Duodenal mucosa (tissue), 2 donors: ENCODE measurements at regions not wholly inside any gene's neighbourhood (a gene's known extent, or its start where the extent isn't known, plus 50 kb on each side); places are given as distances from the start of the nearest gene placed in this dataset.
"Not testable (repeated sequence)": the region's sequence is repeated elsewhere in the genome, so short reads cannot be mapped to it uniquely, and the experiment has no call there.

Experiments used
- H3K27ac ChIP-seq: one replicate; pipeline ENCODE4 v1.7.0; 2013; ENCODE audit warnings: low read depth, low read length
- H3K27me3 ChIP-seq, 2 donors: one replicate each; pipeline ENCODE4 v1.7.0; 2013; ENCODE audit warnings: low read length in 2 of 2, control low read depth in 1 of 2; ENCODE audit not compliant: insufficient read depth in 2 of 2, control insufficient read depth in 1 of 2
- H3K36me3 ChIP-seq, 2 donors: one replicate each; pipeline ENCODE4 v1.7.0; 2013; ENCODE audit warnings: low read length in 2 of 2, control low read depth in 1 of 2; ENCODE audit not compliant: insufficient read depth in 2 of 2, control insufficient read depth in 1 of 2
- H3K4me1 ChIP-seq, 2 donors: one replicate each; pipeline ENCODE4 v1.7.0; 2013; ENCODE audit warnings: low read length in 2 of 2, control low read depth in 1 of 2; ENCODE audit not compliant: insufficient read depth in 2 of 2, control insufficient read depth in 1 of 2
- H3K4me3 ChIP-seq, 2 donors: one replicate each; pipeline ENCODE4 v1.7.0; 2013; ENCODE audit warnings: low read length in 2 of 2, low read depth in 1 of 2
- H3K9ac ChIP-seq, 2 donors: one replicate each; pipeline ENCODE4 v1.7.0; 2013; ENCODE audit warnings: low read length in 2 of 2, low read depth in 1 of 2
- H3K9me3 ChIP-seq, 2 donors: one replicate each; pipeline ENCODE4 v1.7.0; 2013; ENCODE audit warnings: low read length in 2 of 2, control low read depth in 1 of 2; ENCODE audit not compliant: control insufficient read depth in 1 of 2

DNA sequence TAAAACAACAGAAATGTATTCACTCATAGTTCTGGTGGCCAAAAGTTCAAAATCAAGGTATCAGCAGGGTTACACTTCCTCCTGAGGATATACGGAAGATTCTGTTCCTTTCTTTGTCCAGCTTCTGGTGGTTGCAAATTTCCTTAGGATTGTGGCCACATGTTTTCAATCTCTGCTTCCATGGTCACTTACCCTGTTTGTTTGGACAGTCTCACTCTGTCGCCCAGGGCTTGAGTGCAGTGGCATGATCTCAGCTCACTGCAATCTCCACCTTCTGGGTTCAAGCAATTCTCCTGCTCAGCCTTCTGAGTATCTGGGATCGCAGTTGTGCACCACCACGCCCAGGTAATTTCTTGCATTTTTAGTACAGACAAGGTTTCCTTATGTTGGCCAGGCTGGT lies 534.3 kb downstream of the KCNA4 start:
- H3K4me3 ChIP-seq: no peak overlapping the region
- no peaks in the 10 kb centered on the region for H3K36me3 ChIP-seq
- H3K27ac ChIP-seq: no peak overlapping the region
- H3K27me3 ChIP-seq: no peaks in the 10 kb centered on the region
- no peak overlapping the region for H3K9ac ChIP-seq
- H3K9me3 ChIP-seq: no peaks in the 10 kb centered on the region
- no peaks in the 10 kb centered on the region for H3K4me1 ChIP-seq

DNA sequence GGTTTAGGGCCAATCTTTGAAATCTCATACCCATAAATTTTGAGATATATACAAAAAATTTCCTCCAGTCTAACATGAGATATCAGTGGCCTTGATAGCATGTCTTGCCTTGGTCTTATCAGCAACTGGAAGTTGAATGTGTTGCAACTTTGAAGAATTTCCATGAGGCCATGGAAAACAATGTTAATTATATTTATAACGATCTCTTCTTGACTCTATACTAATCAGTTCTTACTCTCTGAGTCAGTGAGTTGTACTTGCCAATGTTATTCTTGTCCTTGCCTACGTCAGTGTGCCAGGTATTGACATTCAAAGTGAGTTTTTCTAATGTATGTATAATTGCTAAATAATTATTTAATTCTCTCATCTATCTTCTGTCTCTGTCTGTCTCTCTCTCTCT lies 535.1 kb downstream of the KCNA4 start:
- Histone ChIP-seq H3K36me3 (no peaks in the 10 kb centered on the region), H3K27ac (no peak overlapping the region), H3K9ac (no peak overlapping the region), H3K4me1 (no peaks in the 10 kb centered on the region), H3K9me3 (no peaks in the 10 kb centered on the region), H3K27me3 (no peaks in the 10 kb centered on the region), H3K4me3 (no peak overlapping the region)

DNA sequence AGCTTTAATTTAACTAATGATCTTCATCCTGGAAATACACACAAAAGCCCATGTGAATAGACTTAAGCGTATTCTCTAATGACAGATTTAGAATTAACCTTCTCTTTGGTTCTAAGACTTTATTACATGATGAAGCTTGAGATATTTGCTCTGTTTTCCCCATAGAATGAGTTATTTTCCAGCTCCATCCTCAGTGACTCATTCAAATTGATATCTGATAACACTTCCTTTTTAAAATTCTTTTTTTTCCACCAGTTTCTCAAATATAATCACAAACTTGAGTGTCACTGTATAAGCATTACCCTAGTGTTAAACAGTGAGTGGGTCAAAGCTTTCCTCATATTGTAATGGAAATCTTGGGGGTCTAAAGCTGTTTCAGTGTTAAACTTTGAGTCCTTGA lies 535.8 kb downstream of the KCNA4 start:
- H3K36me3 ChIP-seq: no peaks in the 10 kb centered on the region
- H3K27ac ChIP-seq: no peak overlapping the region
- H3K27me3 ChIP-seq: no peaks in the 10 kb centered on the region
- no peaks in the 10 kb centered on the region for H3K4me1 ChIP-seq
- H3K9ac ChIP-seq: no peak overlapping the region
- H3K4me3 ChIP-seq: no peak overlapping the region
- H3K9me3 ChIP-seq: no peaks in the 10 kb centered on the region

DNA sequence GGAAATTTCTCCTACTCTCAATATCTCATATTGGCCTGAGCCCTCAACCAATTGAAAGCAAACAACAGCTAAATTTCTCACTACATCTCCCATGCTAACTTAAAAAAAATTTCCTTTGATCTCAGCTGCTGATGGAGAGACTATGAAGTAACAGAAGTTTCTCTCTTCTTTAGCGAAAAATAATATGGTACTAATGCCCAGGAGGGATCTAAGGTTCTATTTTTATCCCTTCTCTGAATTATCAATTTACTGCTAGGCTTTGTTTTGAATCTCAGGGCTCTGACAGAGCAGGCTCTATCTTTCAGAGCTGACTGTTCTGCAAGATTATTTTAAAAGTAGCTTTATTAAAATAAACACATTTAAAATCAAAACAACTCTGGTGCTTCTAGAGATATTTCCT lies 558.6 kb downstream of the KCNA4 start:
- Histone ChIP-seq H3K4me3 (no peak overlapping the region), H3K9ac (no peak overlapping the region), H3K36me3 (no peaks in the 10 kb centered on the region), H3K9me3 (no peaks in the 10 kb centered on the region), H3K27ac (no peak overlapping the region), H3K4me1 (no peaks in the 10 kb centered on the region), H3K27me3 (no peaks in the 10 kb centered on the region)

DNA sequence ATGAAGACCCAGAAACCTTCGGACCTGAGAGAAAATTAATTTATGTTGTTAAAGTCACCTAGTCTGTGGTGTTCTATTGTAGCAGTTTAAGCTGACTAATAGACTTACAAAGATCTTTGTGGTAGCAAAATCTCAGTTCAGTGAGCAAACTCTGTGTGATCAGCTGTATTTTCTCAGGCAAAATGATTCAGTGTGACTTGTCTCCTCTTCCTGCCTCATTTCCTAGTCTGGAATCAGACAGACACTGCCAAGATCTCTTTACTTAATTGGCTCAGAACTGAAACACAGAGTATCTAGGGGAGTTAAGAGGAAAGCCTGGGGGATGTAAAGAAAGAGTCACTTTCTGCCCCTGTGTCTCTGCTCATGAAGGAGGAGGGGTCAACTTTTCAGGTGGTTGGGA lies 564.7 kb downstream of the KCNA4 start:
- H3K4me1 ChIP-seq: no peaks in the 10 kb centered on the region
- H3K9ac ChIP-seq: no peak overlapping the region
- no peaks in the 10 kb centered on the region for H3K27me3 ChIP-seq
- H3K36me3 ChIP-seq: no peaks in the 10 kb centered on the region
- H3K27ac ChIP-seq: no peak overlapping the region
- H3K9me3 ChIP-seq: no peaks in the 10 kb centered on the region
- no peak overlapping the region for H3K4me3 ChIP-seq

DNA sequence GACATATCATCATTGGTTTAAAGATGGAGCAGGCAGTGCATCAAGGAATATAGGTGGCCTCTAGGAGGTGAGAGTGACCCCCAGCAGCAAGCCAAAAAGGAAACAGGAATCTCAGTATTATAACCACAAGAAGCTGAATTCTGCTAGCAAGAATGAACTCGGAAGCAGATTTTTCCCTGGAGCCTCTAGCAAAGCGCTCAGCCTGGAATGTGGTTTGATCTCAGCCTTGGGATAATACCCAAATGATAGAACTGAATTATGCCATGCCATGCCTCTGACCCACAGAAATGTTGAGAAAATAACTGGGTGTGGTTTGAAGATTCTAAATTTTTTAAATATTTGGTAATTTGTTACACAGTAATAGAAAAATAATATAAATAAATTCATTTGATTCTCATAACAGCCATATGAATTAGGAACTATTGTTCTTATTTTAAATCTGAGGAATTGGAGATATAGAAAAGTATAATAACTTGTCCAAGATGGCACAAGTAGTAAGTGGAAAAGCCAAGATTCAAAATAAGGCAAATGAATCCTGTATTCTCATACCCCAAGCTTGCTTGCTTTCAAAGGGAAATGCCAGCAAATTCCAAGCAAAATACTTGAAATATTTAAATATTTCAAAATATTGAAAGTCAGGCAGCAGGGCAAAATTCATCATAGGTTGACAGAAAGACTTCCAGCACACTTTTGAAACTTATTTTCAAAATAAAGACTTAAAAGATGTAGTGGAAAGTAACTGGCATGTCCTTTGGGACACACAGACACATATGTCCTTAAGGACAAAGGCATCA lies 567.4 kb downstream of the KCNA4 start:
- Histone ChIP-seq H3K4me1 (no peaks in the 10 kb centered on the region), H3K9me3 (no peaks in the 10 kb centered on the region), H3K36me3 (no peaks in the 10 kb centered on the region), H3K27ac (no peak overlapping the region), H3K4me3 (no peak overlapping the region), H3K27me3 (no peaks in the 10 kb centered on the region), H3K9ac (no peak overlapping the region)

DNA sequence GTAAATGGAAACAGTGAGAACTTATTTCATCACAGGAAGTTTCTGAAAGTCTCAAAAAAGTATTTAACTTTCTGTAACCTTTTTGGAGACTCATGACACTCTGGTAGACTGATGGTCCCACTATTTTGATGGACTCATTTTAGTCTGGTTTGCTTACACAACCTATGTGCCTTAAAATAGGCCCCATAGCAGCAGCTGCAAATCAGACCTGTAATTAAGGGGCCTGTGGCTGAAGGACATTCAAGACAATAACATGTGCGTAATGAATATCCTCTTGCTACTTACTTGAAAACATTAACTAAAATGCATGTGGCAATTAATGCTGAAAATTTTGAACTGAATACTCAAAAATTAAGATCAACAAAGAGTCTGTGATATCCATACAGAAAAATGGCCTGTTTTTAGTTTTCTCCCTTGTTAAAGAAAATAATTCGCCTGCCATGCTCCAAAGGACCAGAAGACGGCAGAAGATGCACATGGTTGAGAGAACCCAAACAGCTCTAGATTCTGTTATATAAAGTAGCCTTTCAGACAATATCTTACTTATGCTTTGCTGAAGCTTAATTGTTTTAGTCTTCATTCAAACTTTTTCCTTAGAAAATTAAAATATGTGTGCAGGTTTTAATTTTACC lies 568.5 kb downstream of the KCNA4 start:
- Histone ChIP-seq H3K4me3 (no peak overlapping the region), H3K27me3 (no peaks in the 10 kb centered on the region), H3K36me3 (no peaks in the 10 kb centered on the region), H3K4me1 (no peaks in the 10 kb centered on the region), H3K27ac (no peak overlapping the region), H3K9ac (no peak overlapping the region), H3K9me3 (no peaks in the 10 kb centered on the region)

DNA sequence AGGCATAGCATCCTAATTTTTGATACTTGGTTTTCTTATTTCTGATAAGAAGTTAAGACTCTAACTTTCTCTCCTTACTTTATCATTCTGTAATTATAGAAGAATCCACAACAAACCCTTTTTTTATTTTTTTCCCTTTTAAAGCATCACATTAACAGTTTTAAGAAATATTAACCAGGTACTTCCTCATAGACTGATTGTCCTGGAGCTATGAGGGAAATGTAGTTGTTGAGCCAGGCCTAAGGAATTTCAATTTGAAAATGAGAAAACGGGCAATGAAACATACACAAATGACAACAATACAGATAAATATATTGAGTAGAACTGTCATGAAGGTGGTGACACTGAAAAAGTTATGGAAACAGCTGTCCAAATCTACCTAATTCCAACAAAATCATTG lies 569.0 kb downstream of the KCNA4 start:
- Histone ChIP-seq H3K4me3 (no peak overlapping the region), H3K27me3 (no peaks in the 10 kb centered on the region), H3K27ac (no peak overlapping the region), H3K9me3 (no peaks in the 10 kb centered on the region), H3K36me3 (no peaks in the 10 kb centered on the region), H3K4me1 (no peaks in the 10 kb centered on the region), H3K9ac (no peak overlapping the region)

DNA sequence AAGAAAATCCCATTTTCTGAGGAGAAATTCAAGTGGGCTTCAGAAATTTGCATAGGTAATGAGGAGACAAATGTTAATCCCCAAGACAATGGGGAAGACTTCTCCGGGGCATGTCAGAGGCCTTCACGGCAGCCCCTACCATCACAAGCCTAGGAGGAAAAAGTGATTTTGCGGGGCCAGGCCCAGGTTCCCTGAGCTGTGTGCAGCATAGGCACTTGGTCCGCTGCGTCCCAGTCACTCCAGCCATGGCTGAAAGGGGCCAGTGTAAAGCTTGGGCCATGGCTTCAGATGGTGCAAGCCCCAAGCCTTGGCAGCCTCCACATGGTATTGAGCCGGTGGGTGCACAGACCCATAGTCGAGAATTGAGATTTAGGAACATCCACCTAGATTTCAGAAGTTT lies 570.7 kb downstream of the KCNA4 start:
- Histone ChIP-seq H3K9ac (no peak overlapping the region), H3K4me3 (no peak overlapping the region), H3K27ac (no peak overlapping the region), H3K36me3 (no peaks in the 10 kb centered on the region), H3K9me3 (no peaks in the 10 kb centered on the region), H3K27me3 (no peaks in the 10 kb centered on the region), H3K4me1 (no peaks in the 10 kb centered on the region)

DNA sequence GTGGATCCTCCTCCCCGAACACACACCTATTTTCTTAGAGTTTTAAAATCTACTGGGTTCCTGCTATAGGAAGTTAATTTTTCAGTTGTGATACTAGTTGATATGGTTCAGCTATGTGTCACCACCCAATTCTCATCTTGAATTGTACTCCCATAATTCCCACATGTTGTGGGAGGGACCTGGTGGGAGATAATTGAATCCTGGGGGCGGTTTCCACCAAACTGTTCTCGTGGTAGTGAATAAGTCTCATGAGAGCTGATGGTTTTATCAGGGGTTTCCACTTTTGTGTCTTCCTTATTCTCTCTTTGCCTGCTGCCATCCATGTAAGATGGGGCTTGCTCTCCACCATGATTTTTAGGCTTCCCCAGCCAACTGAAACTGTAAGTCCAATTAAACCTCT lies 571.6 kb downstream of the KCNA4 start:
- H3K9me3 ChIP-seq, H3K9ac ChIP-seq, H3K4me1 ChIP-seq, H3K36me3 ChIP-seq, H3K27me3 ChIP-seq, H3K4me3 ChIP-seq, H3K27ac ChIP-seq: not testable (repeated sequence)
